Hepatocyte (in vitro differentiated cells): ENCODE measurements at regions not wholly inside any gene's neighbourhood (a gene's known extent, or its start where the extent isn't known, plus 50 kb on each side); places are given as distances from the start of the nearest gene placed in this dataset.

Experiments used
- EZH2 ChIP-seq: fragments of 200-600 bp; sonication (generic); IDR thresholded peaks from 2 replicates; pipeline ENCODE4 v1.6.1; 2016; ENCODE audit warnings: antibody characterized with exemption, mild to moderate bottlenecking, borderline replicate concordance
- EZH2phosphoT487 ChIP-seq: fragments of 200-600 bp; sonication (generic); IDR thresholded peaks from one replicate; pipeline ENCODE4 v1.6.1; 2018; ENCODE audit warnings: antibody characterized with exemption, mild to moderate bottlenecking, low read depth, moderate library complexity; ENCODE audit not compliant: unreplicated experiment, severe bottlenecking
- TF ChIP-seq, protein P1 (sequence below): fragments of 200-600 bp; sonication (generic); IDR thresholded peaks from 2 replicates; pipeline ENCODE4 v1.5.1; 2016; ENCODE audit warnings: antibody characterized with exemption, mild to moderate bottlenecking; ENCODE audit not compliant: poor library complexity

DNA sequence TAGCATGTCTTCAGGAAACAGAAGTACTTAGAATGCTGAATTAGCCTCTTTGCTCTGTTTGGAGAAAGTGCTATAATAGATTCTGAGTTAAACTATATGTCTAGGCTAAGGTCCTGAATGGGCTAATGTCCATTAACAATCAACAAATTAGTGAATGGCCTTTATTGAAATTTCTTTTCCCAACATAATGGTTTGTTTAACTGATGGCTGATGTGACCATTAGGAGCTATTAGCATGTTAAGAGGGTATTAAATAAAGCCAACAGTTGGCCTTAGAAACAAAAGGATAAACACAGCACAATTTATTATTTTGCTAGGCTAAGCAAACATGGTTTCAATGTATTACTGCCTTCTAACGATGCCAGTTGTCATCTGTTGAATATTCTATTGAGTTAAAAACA, 234.3 kb upstream of the HS3ST5 start:
- TF ChIP-seq, protein P1, sequence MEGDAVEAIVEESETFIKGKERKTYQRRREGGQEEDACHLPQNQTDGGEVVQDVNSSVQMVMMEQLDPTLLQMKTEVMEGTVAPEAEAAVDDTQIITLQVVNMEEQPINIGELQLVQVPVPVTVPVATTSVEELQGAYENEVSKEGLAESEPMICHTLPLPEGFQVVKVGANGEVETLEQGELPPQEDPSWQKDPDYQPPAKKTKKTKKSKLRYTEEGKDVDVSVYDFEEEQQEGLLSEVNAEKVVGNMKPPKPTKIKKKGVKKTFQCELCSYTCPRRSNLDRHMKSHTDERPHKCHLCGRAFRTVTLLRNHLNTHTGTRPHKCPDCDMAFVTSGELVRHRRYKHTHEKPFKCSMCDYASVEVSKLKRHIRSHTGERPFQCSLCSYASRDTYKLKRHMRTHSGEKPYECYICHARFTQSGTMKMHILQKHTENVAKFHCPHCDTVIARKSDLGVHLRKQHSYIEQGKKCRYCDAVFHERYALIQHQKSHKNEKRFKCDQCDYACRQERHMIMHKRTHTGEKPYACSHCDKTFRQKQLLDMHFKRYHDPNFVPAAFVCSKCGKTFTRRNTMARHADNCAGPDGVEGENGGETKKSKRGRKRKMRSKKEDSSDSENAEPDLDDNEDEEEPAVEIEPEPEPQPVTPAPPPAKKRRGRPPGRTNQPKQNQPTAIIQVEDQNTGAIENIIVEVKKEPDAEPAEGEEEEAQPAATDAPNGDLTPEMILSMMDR = no peak
- TF ChIP-seq EZH2phosphoT487 = no peak
- TF ChIP-seq EZH2 = no peak
